ENCODE measurements at regions not wholly inside any gene's neighbourhood (a gene's known extent, or its start where the extent isn't known, plus 50 kb on each side); places are given as distances from the start of the nearest gene placed in this dataset.

GRCh38 chr5:136811086-136811485 is 445.7 kb upstream of the TRPC7 start:
- 36% methylated on average over 3 of the region's 3 CpGs for WGBS
- no peak overlapping the region for H3K4me3 ChIP-seq (ENCODE audit: low read length)
- H3K27ac ChIP-seq (ENCODE audit: low read length) = no peak overlapping the region
- H3K4me1 ChIP-seq (ENCODE audit: control insufficient read depth, insufficient read depth, low read length) = peaks cover 4% of the 10 kb centered on the region
- no peaks in the 10 kb centered on the region for H3K9me3 ChIP-seq (ENCODE audit: control insufficient read depth, low read length)
- no peaks in the 10 kb centered on the region for H3K27me3 ChIP-seq (ENCODE audit: control insufficient read depth, insufficient read depth)
- intact Hi-C loops (cut with DNase I) = no loop called here
- ATAC-seq (no peak), DNase-seq (no peak)

- Histone ChIP-seq H3K4me1 (ENCODE audit: control insufficient read depth, insufficient read depth, low read length) (peaks cover 4% of the 10 kb centered on the region), H3K27me3 (ENCODE audit: control insufficient read depth, insufficient read depth) (no peaks in the 10 kb centered on the region), H3K4me3 (ENCODE audit: low read length) (no peak overlapping the region), H3K27ac (ENCODE audit: low read length) (peak overlapping the region; percentile 53), H3K9me3 (ENCODE audit: control insufficient read depth, low read length) (no peaks in the 10 kb centered on the region)
- peak; percentile 77 to 89 for ATAC-seq
- 29% methylated on average over 5 of the region's 5 CpGs for WGBS
- intact Hi-C loops (cut with DNase I) = no loop called here
- DNase-seq = peak in 1 of 3 donors; percentile 16
Observed at GRCh38 chr5:136810261-136810801, 445.0 kb upstream of the TRPC7 start.

DNA sequence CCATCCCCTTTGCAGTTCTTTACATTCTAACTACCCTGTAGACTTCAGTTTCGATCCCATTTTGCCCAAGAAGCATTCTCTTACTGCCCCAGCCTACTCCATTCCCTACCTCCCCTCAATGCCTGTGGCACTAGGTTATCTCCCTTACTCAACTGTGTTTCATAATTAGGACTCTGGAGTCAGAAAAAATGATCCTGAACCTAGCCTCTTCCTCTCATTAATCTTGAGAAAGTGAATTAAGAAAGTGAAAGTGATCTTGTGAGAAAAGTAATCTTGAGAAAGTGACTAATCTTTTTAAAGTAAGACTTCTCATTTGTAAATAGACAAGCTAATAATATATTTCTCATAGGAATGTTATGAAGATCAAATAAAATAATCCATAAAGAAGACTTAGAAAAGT is 444.0 kb upstream of the TRPC7 start:
- ATAC-seq (no peak), DNase-seq (no peak)
- no peak overlapping the region for H3K4me3 ChIP-seq (ENCODE audit: low read length)
- H3K9me3 ChIP-seq (ENCODE audit: control insufficient read depth, low read length) = no peaks in the 10 kb centered on the region
- no peaks in the 10 kb centered on the region for H3K27me3 ChIP-seq (ENCODE audit: control insufficient read depth, insufficient read depth)
- no peak overlapping the region for H3K27ac ChIP-seq (ENCODE audit: low read length)
- intact Hi-C loops (cut with DNase I) = loop anchor here in 1 of 4 donors (5.0 to 10.0 kb wide), 2 partner anchors 405 to 688 kb away; partner anchors contain the start of gene SPOCK1
- H3K4me1 ChIP-seq (ENCODE audit: control insufficient read depth, insufficient read depth, low read length) = peaks cover 2% of the 10 kb centered on the region
- WGBS = 73% methylated on average over 1 of the region's 1 CpG

- Histone ChIP-seq H3K4me1 (ENCODE audit: control insufficient read depth, insufficient read depth, low read length) (peaks cover 2% of the 10 kb centered on the region), H3K27ac (ENCODE audit: low read length) (no peak overlapping the region), H3K9me3 (ENCODE audit: control insufficient read depth, low read length) (no peaks in the 10 kb centered on the region), H3K4me3 (ENCODE audit: low read length) (no peak overlapping the region), H3K27me3 (ENCODE audit: control insufficient read depth, insufficient read depth) (no peaks in the 10 kb centered on the region)
- no peak for ATAC-seq
- 69% methylated on average over 4 of the region's 4 CpGs for WGBS
- intact Hi-C loops (cut with DNase I) = loop anchor here in 1 of 4 donors (5.0 to 10.0 kb wide), 2 partner anchors 406 to 689 kb away; partner anchors contain the start of gene SPOCK1
- no peak for DNase-seq
Observed at GRCh38 chr5:136808756-136809155, 443.4 kb upstream of the TRPC7 start.

DNA sequence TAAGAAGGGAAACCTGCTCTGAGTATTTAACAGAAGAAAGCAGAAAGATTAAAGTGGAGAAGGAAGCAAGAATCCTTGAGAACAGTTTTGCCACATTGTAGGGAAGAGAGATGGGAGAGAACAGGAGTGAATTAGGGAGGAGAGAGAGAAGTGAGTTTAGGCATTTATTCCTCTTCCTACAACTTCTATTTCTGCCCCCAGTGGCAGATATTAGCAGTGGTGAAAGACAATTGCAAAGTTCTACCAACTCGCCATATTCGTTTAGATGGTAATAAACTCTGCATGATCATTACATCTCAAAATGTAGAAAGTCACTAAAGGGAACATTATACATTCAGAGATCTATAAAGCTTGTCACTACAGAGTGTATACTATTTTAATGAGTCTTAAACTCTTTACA is 440.1 kb upstream of the TRPC7 start:
- intact Hi-C loops (cut with DNase I) = loop anchor here in 1 of 4 donors (5.0 to 10.0 kb wide), 2 partner anchors 409 to 692 kb away; partner anchors contain the start of gene SPOCK1
- WGBS = 96% methylated on average over 2 of the region's 2 CpGs
- H3K4me1 ChIP-seq (ENCODE audit: control insufficient read depth, insufficient read depth, low read length) = no peaks in the 10 kb centered on the region
- no peak overlapping the region for H3K27ac ChIP-seq (ENCODE audit: low read length)
- ATAC-seq = no peak
- no peak for DNase-seq
- H3K4me3 ChIP-seq (ENCODE audit: low read length) = no peak overlapping the region
- H3K27me3 ChIP-seq (ENCODE audit: control insufficient read depth, insufficient read depth) = no peaks in the 10 kb centered on the region
- no peaks in the 10 kb centered on the region for H3K9me3 ChIP-seq (ENCODE audit: control insufficient read depth, low read length)

GRCh38 chr5:136802383-136802782 is 437.0 kb upstream of the TRPC7 start:
- 37% methylated on average over 2 of the region's 2 CpGs for WGBS
- DNase-seq = no peak
- Histone ChIP-seq H3K4me1 (ENCODE audit: control insufficient read depth, insufficient read depth, low read length) (no peaks in the 10 kb centered on the region), H3K9me3 (ENCODE audit: control insufficient read depth, low read length) (no peaks in the 10 kb centered on the region), H3K4me3 (ENCODE audit: low read length) (no peak overlapping the region), H3K27ac (ENCODE audit: low read length) (no peak overlapping the region), H3K27me3 (ENCODE audit: control insufficient read depth, insufficient read depth) (no peaks in the 10 kb centered on the region)
- ATAC-seq = no peak
- intact Hi-C loops (cut with DNase I) = loop anchor here in 2 of 4 donors (5.0 to 10.0 kb wide), 2 partner anchors 412 to 700 kb away; no protein-coding TSS in a partner anchor

DNA sequence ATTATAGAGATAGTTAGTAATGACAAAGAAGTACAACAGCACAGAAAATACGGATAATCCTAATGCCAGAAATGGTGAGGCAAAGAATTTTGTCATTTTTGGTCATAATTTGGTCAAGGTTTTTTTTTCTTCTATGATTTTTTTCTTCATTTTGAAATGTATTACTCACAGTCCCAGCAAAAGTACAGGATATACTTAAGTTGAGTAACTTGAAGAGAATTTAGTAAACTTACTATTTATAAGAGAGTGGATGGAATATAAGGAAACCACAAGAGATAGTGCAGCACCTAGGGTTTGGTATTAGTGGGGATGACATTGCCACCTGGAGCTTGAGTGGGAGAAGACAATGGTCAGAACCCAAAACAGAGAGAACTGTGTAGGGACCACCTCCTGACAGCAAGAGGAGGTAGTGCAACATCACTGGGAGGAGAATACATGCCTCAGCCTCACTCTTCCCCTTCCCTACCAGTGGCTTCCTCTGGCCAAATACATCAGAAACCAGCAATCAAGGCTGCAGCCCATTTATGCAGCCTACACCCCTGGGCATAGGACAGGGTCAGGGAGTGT is 434.5 kb upstream of the TRPC7 start:
- H3K27ac ChIP-seq (ENCODE audit: low read length) = no peak overlapping the region
- no peaks in the 10 kb centered on the region for H3K27me3 ChIP-seq (ENCODE audit: control insufficient read depth, insufficient read depth)
- H3K9me3 ChIP-seq (ENCODE audit: control insufficient read depth, low read length) = peaks cover 2% of the 10 kb centered on the region
- 64% methylated on average over 1 of the region's 1 CpG for WGBS
- ATAC-seq = no peak
- DNase-seq = no peak
- H3K4me1 ChIP-seq (ENCODE audit: control insufficient read depth, insufficient read depth, low read length) = no peaks in the 10 kb centered on the region
- intact Hi-C loops (cut with DNase I) = loop anchor here in 2 of 4 donors (5.0 to 10.0 kb wide), 2 partner anchors 415 to 702 kb away; no protein-coding TSS in a partner anchor
- H3K4me3 ChIP-seq (ENCODE audit: low read length) = no peak overlapping the region

GRCh38 chr5:136793300-136793699 is 428.0 kb upstream of the TRPC7 start:
- DNase-seq = no peak
- intact Hi-C loops (cut with DNase I) = no loop called here
- Histone ChIP-seq H3K27ac (ENCODE audit: low read length) (no peak overlapping the region), H3K9me3 (ENCODE audit: control insufficient read depth, low read length) (peaks cover 2% of the 10 kb centered on the region), H3K27me3 (ENCODE audit: control insufficient read depth, insufficient read depth) (no peaks in the 10 kb centered on the region), H3K4me3 (ENCODE audit: low read length) (no peak overlapping the region), H3K4me1 (ENCODE audit: control insufficient read depth, insufficient read depth, low read length) (no peaks in the 10 kb centered on the region)
- ATAC-seq = no peak
- 77% methylated on average over 3 of the region's 3 CpGs for WGBS

- Histone ChIP-seq H3K4me1 (ENCODE audit: control insufficient read depth, insufficient read depth, low read length) (no peaks in the 10 kb centered on the region), H3K4me3 (ENCODE audit: low read length) (no peak overlapping the region), H3K9me3 (ENCODE audit: control insufficient read depth, low read length) (no peaks in the 10 kb centered on the region), H3K27me3 (ENCODE audit: control insufficient read depth, insufficient read depth) (no peaks in the 10 kb centered on the region), H3K27ac (ENCODE audit: low read length) (no peak overlapping the region)
- intact Hi-C loops (cut with DNase I) = no loop called here
- DNase-seq = no peak
- no peak for ATAC-seq
- 74% methylated on average over 3 of the region's 3 CpGs for WGBS
Observed at GRCh38 chr5:136781464-136781863, 416.1 kb upstream of the TRPC7 start.

- intact Hi-C loops (cut with DNase I) = no loop called here
Observed at GRCh38 chr5:136780518-136780917, 415.2 kb upstream of the TRPC7 start.

GRCh38 chr5:136776022-136776927 is 410.9 kb upstream of the TRPC7 start:
- H3K27me3 ChIP-seq (ENCODE audit: control insufficient read depth, insufficient read depth) = no peaks in the 10 kb centered on the region
- no peak for DNase-seq
- H3K4me3 ChIP-seq (ENCODE audit: low read length) = no peak overlapping the region
- H3K4me1 ChIP-seq (ENCODE audit: control insufficient read depth, insufficient read depth, low read length) = no peaks in the 10 kb centered on the region
- 74% methylated on average over 4 of the region's 4 CpGs for WGBS
- intact Hi-C loops (cut with DNase I) = loop anchor here in 1 of 4 donors (10.0 kb wide), 1 partner anchor 531 kb away; no protein-coding TSS in a partner anchor
- H3K27ac ChIP-seq (ENCODE audit: low read length) = no peak overlapping the region
- no peaks in the 10 kb centered on the region for H3K9me3 ChIP-seq (ENCODE audit: control insufficient read depth, low read length)
- no peak for ATAC-seq

More at GRCh38 chr5:136780518-136780917, 415.2 kb upstream of the TRPC7 start:
- Histone ChIP-seq H3K27ac (ENCODE audit: low read length) (no peak overlapping the region), H3K4me3 (ENCODE audit: low read length) (no peak overlapping the region), H3K9me3 (ENCODE audit: control insufficient read depth, low read length) (no peaks in the 10 kb centered on the region), H3K4me1 (ENCODE audit: control insufficient read depth, insufficient read depth, low read length) (no peaks in the 10 kb centered on the region), H3K27me3 (ENCODE audit: control insufficient read depth, insufficient read depth) (no peaks in the 10 kb centered on the region)
- 39% methylated on average over 2 of the region's 2 CpGs for WGBS
- DNase-seq (no peak), ATAC-seq (no peak)
